NCI-H524 (cell line): ENCODE measurements at regions not wholly inside any gene's neighbourhood (a gene's known extent, or its start where the extent isn't known, plus 50 kb on each side); places are given as distances from the start of the nearest gene placed in this dataset.
"Not testable (repeated sequence)": the region's sequence is repeated elsewhere in the genome, so short reads cannot be mapped to it uniquely, and the experiment has no call there.

Experiments
- DNase-seq, 2 experiments: peaks; one replicate each; lab custom pipeline; 2025; lab: John Stamatoyannopoulos, UW

GRCh38 chr11:79671401-79671800 is 230.6 kb upstream of the TENM4 start:
- peak in 1 of 2 experiments; percentile 60 for DNase-seq

- no peak for DNase-seq
Observed at GRCh38 chr11:79670882-79671281, 230.1 kb upstream of the TENM4 start.

GRCh38 chr11:79668575-79668974 is 227.7 kb upstream of the TENM4 start:
- DNase-seq, result peak in 1 of 2 experiments; percentile 61

- DNase-seq, result no peak
Observed at GRCh38 chr11:79667380-79667779, 226.6 kb upstream of the TENM4 start.

GRCh38 chr11:79663017-79663416 is 222.2 kb upstream of the TENM4 start:
- DNase-seq, result peak; percentile 73 to 95

- no peak for DNase-seq
Observed at GRCh38 chr11:79661373-79661772, 220.5 kb upstream of the TENM4 start.

GRCh38 chr11:79648766-79649520 is 208.1 kb upstream of the TENM4 start:
- peak in 1 of 2 experiments; percentile 6 for DNase-seq

- no peak for DNase-seq
Observed at GRCh38 chr11:79637219-79637618, 196.4 kb upstream of the TENM4 start.

- no peak for DNase-seq
Observed at GRCh38 chr11:79634905-79635304, 194.1 kb upstream of the TENM4 start.

- no peak for DNase-seq
Observed at GRCh38 chr11:79627281-79627680, 186.5 kb upstream of the TENM4 start.

GRCh38 chr11:79626135-79627075 is 185.6 kb upstream of the TENM4 start:
- no peak for DNase-seq

- no peak for DNase-seq
Observed at GRCh38 chr11:79623375-79623774, 182.5 kb upstream of the TENM4 start.

- DNase-seq, result no peak
Observed at GRCh38 chr11:79617561-79617960, 176.7 kb upstream of the TENM4 start.

- no peak for DNase-seq
Observed at GRCh38 chr11:79616392-79616851, 175.6 kb upstream of the TENM4 start.

- no peak for DNase-seq
Observed at GRCh38 chr11:79615425-79615824, 174.6 kb upstream of the TENM4 start.

GRCh38 chr11:79610678-79611077 is 169.8 kb upstream of the TENM4 start:
- DNase-seq, result peak in 1 of 2 experiments; percentile 10

- DNase-seq, result no peak
Observed at GRCh38 chr11:79610139-79610538, 169.3 kb upstream of the TENM4 start.

GRCh38 chr11:79609511-79609910 is 168.7 kb upstream of the TENM4 start:
- no peak for DNase-seq

- DNase-seq, result not testable (repeated sequence)
Observed at GRCh38 chr11:79606461-79606860, 165.6 kb upstream of the TENM4 start.

GRCh38 chr11:79600711-79601110 is 159.9 kb upstream of the TENM4 start:
- DNase-seq, result peak; percentile 80 to 97

GRCh38 chr11:79594834-79595233 is 154.0 kb upstream of the TENM4 start:
- DNase-seq, result no peak

GRCh38 chr11:79592824-79593223 is 152.0 kb upstream of the TENM4 start:
- no peak for DNase-seq

GRCh38 chr11:79592406-79592805 is 151.6 kb upstream of the TENM4 start:
- no peak for DNase-seq
